Neuronal stem cell (in vitro differentiated cells): ENCODE measurements at regions not wholly inside any gene's neighbourhood (a gene's known extent, or its start where the extent isn't known, plus 50 kb on each side); places are given as distances from the start of the nearest gene placed in this dataset.
"Not testable (repeated sequence)": the region's sequence is repeated elsewhere in the genome, so short reads cannot be mapped to it uniquely, and the experiment has no call there.

Experiments
- DNase-seq: peaks from one replicate; pipeline ENCODE4 v3.0.0-alpha.2; 2013; ENCODE audit warnings: low spot score
- H2AFZ ChIP-seq: one replicate; pipeline ENCODE4 v1.6.1; 2013; ENCODE audit warnings: mild to moderate bottlenecking, low read length, inconsistent platforms
- H2AK5ac ChIP-seq: 2 replicates; pipeline ENCODE4 v1.6.1; 2013; ENCODE audit warnings: low read depth, mild to moderate bottlenecking, inconsistent platforms, low read length, moderate library complexity, mixed read lengths
- H2BK120ac ChIP-seq: 2 replicates; pipeline ENCODE4 v1.6.1; 2013; ENCODE audit warnings: low read depth, mild to moderate bottlenecking, inconsistent platforms, low read length, moderate library complexity, mixed read lengths
- H2BK12ac ChIP-seq: one replicate; pipeline ENCODE4 v1.6.1; 2013; ENCODE audit warnings: low read length, inconsistent platforms
- H2BK15ac ChIP-seq: 2 replicates; pipeline ENCODE4 v1.6.1; 2013; ENCODE audit warnings: mild to moderate bottlenecking, low read length, inconsistent platforms, mixed read lengths
- H2BK5ac ChIP-seq: one replicate; pipeline ENCODE4 v1.6.1; 2013; ENCODE audit warnings: inconsistent platforms, mild to moderate bottlenecking, low read length, moderate library complexity
- H3K14ac ChIP-seq: one replicate; pipeline ENCODE4 v1.6.1; 2013; ENCODE audit warnings: low read length, inconsistent platforms
- H3K18ac ChIP-seq: 2 replicates; pipeline ENCODE4 v1.6.1; 2013; ENCODE audit warnings: low read length, inconsistent platforms
- H3K23ac ChIP-seq: 2 replicates; pipeline ENCODE4 v1.6.1; 2013; ENCODE audit warnings: low read depth, mild to moderate bottlenecking, mixed read lengths, low read length, inconsistent platforms; ENCODE audit not compliant: poor library complexity
- H3K27ac ChIP-seq: replicated peaks from 3 replicates; pipeline ENCODE4 v1.5.1; 2013; ENCODE audit warnings: low read length, inconsistent platforms
- H3K27me3 ChIP-seq, 3 experiments: 2 replicates each; pipeline ENCODE4 v1.6.1; 2013; ENCODE audit warnings: low read length in 3 of 3, mild to moderate bottlenecking in 2 of 3, inconsistent platforms in 1 of 3, low read depth in 1 of 3, mixed read lengths in 1 of 3, moderate library complexity in 1 of 3; ENCODE audit not compliant: control insufficient read depth in 3 of 3, insufficient read depth in 3 of 3
- H3K36me3 ChIP-seq, 2 donors: replicated peaks in 1 of 2; 2 replicates each; pipeline ENCODE4 v1.6.1; 2013; ENCODE audit warnings: low read length in 2 of 2; ENCODE audit not compliant: control insufficient read depth in 2 of 2, insufficient read depth in 2 of 2
- H3K4ac ChIP-seq: 2 replicates; pipeline ENCODE4 v1.6.1; 2013; ENCODE audit warnings: inconsistent platforms, mild to moderate bottlenecking, low read length, moderate library complexity
- H3K4me1 ChIP-seq, 2 donors: 1 replicate in 1 of 2; 2 replicates in 1 of 2; pipeline ENCODE4 v1.6.1; 2013; ENCODE audit warnings: low read length in 2 of 2, low read depth in 1 of 2; ENCODE audit not compliant: control insufficient read depth in 2 of 2, insufficient read depth in 1 of 2
- H3K4me2 ChIP-seq: one replicate; pipeline ENCODE4 v1.6.1; 2013; ENCODE audit warnings: mild to moderate bottlenecking, low read length, inconsistent platforms; ENCODE audit not compliant: insufficient read depth, poor library complexity, severe bottlenecking
- H3K4me3 ChIP-seq, 2 donors: 2 replicates each; pipeline ENCODE4 v1.5.1; 2013; ENCODE audit warnings: low read length in 2 of 2, mild to moderate bottlenecking in 2 of 2, inconsistent platforms in 1 of 2, moderate library complexity in 1 of 2
- H3K79me1 ChIP-seq: one replicate; pipeline ENCODE4 v1.6.1; 2013; ENCODE audit warnings: low read depth, mild to moderate bottlenecking, inconsistent platforms, low read length, moderate library complexity
- H3K9ac ChIP-seq: one replicate; pipeline ENCODE4 v1.6.1; 2013; ENCODE audit warnings: mild to moderate bottlenecking, low read depth, low read length, inconsistent platforms; ENCODE audit not compliant: poor library complexity
- H3K9me3 ChIP-seq, 2 donors: replicated peaks in 1 of 2; 2 replicates each; pipeline versions ENCODE3 to v1.6.1; 2013; ENCODE audit warnings: low read length in 2 of 2, mild to moderate bottlenecking in 2 of 2, inconsistent platforms in 1 of 2, low read depth in 1 of 2, mixed read lengths in 1 of 2, moderate library complexity in 1 of 2; ENCODE audit not compliant: control insufficient read depth in 2 of 2, insufficient read depth in 1 of 2
- H4K8ac ChIP-seq: one replicate; pipeline ENCODE4 v1.6.1; 2013; ENCODE audit warnings: low read depth, mild to moderate bottlenecking, inconsistent platforms, low read length, moderate library complexity
- H4K91ac ChIP-seq: one replicate; pipeline ENCODE4 v1.6.1; 2013; ENCODE audit warnings: low read length, low read depth, mild to moderate bottlenecking, inconsistent platforms; ENCODE audit not compliant: poor library complexity
- WGBS, 2 donors: extraction: QIAGEN DNeasy Blood & Tissue Kit; methylation state at CpG; one replicate each; pipeline ENCODE4 v1.1.7; 2013; ENCODE audit warnings: missing lambda C conversion rate in 2 of 2, mixed read lengths in 1 of 2; ENCODE audit not compliant: insufficient read length in 2 of 2, insufficient replicate concordance in 1 of 2; ENCODE audit errors: extremely low coverage in 2 of 2; 5-methylcytosine and 5-hydroxymethylcytosine counted together

- no peaks in the 10 kb centered on the region for H3K36me3 ChIP-seq
- H3K9ac ChIP-seq = no peak overlapping the region
- H4K91ac ChIP-seq = no peak overlapping the region
- H2BK15ac ChIP-seq = no peak overlapping the region
- H3K18ac ChIP-seq = no peak overlapping the region
- H2BK5ac ChIP-seq = no peak overlapping the region
- H3K14ac ChIP-seq = no peak overlapping the region
- DNase-seq = no peak
- WGBS, 2 donors = no CpG with 5 or more reads among the region's 2 CpGs
- no peaks in the 10 kb centered on the region for H3K27me3 ChIP-seq
- no peak overlapping the region for H3K4ac ChIP-seq
- H3K79me1 ChIP-seq = no peaks in the 10 kb centered on the region
- no peak overlapping the region for H3K27ac ChIP-seq
- H2BK120ac ChIP-seq = no peak overlapping the region
- no peak overlapping the region for H3K23ac ChIP-seq
- no peaks in the 10 kb centered on the region for H3K4me1 ChIP-seq
- no peaks in the 10 kb centered on the region for H3K9me3 ChIP-seq
- no peak overlapping the region for H3K4me3 ChIP-seq
- H2AK5ac ChIP-seq = no peak overlapping the region
- H3K4me2 ChIP-seq = no peak overlapping the region
- no peak overlapping the region for H2AFZ ChIP-seq
- no peak overlapping the region for H2BK12ac ChIP-seq
- no peak overlapping the region for H4K8ac ChIP-seq
Observed at GRCh38 chr16:60405286-60405685, 1631.0 kb downstream of the CDH8 start.

GRCh38 chr16:60404401-60404800 lies 1631.8 kb downstream of the CDH8 start:
- Histone ChIP-seq H4K91ac (no peak overlapping the region), H3K23ac (no peak overlapping the region), H2BK120ac (no peak overlapping the region), H4K8ac (no peak overlapping the region), H3K4ac (no peak overlapping the region), H3K4me1 (no peaks in the 10 kb centered on the region), H3K9ac (no peak overlapping the region), H2BK12ac (no peak overlapping the region), H2AK5ac (no peak overlapping the region), H3K9me3 (no peaks in the 10 kb centered on the region), H3K14ac (no peak overlapping the region), H3K4me2 (no peak overlapping the region), H2BK15ac (no peak overlapping the region), H3K27me3 (no peaks in the 10 kb centered on the region), H2AFZ (no peak overlapping the region), H3K36me3 (no peaks in the 10 kb centered on the region), H3K79me1 (no peaks in the 10 kb centered on the region), H3K27ac (no peak overlapping the region), H2BK5ac (no peak overlapping the region), H3K18ac (no peak overlapping the region), H3K4me3 (no peak overlapping the region)
- no peak for DNase-seq
- WGBS, 2 donors = no CpG with 5 or more reads among the region's 3 CpGs

GRCh38 chr16:60402941-60403340 lies 1633.3 kb downstream of the CDH8 start:
- not testable (repeated sequence) for H2AFZ ChIP-seq, H3K18ac ChIP-seq, H2BK15ac ChIP-seq, H4K8ac ChIP-seq, H3K79me1 ChIP-seq, H2AK5ac ChIP-seq, H3K14ac ChIP-seq, H4K91ac ChIP-seq, H2BK5ac ChIP-seq, H3K4me1 ChIP-seq, H3K9me3 ChIP-seq, DNase-seq, H2BK120ac ChIP-seq, H3K27me3 ChIP-seq, H3K4ac ChIP-seq, H3K27ac ChIP-seq, H3K4me3 ChIP-seq, H2BK12ac ChIP-seq, H3K4me2 ChIP-seq, H3K9ac ChIP-seq, H3K23ac ChIP-seq, H3K36me3 ChIP-seq
- no CpG with 5 or more reads among the region's 9 CpGs for WGBS, 2 donors

GRCh38 chr16:60392380-60392779 lies 1643.9 kb downstream of the CDH8 start:
- Histone ChIP-seq H3K27ac (no peak overlapping the region), H3K23ac (no peak overlapping the region), H3K4me1 (no peaks in the 10 kb centered on the region), H2BK120ac (no peak overlapping the region), H3K4me3 (no peak overlapping the region), H3K14ac (no peak overlapping the region), H2AK5ac (no peak overlapping the region), H3K27me3 (no peaks in the 10 kb centered on the region), H2BK12ac (no peak overlapping the region), H3K79me1 (no peaks in the 10 kb centered on the region), H4K91ac (no peak overlapping the region), H4K8ac (no peak overlapping the region), H3K4ac (no peak overlapping the region), H3K18ac (no peak overlapping the region), H2BK5ac (no peak overlapping the region), H2BK15ac (no peak overlapping the region), H2AFZ (no peak overlapping the region), H3K4me2 (no peak overlapping the region), H3K36me3 (no peaks in the 10 kb centered on the region), H3K9ac (no peak overlapping the region), H3K9me3 (no peaks in the 10 kb centered on the region)
- no peak for DNase-seq
- WGBS, 2 donors = no CpG with 5 or more reads among the region's 4 CpGs
